ENCODE measurements at regions not wholly inside any gene's neighbourhood (a gene's known extent, or its start where the extent isn't known, plus 50 kb on each side); places are given as distances from the start of the nearest gene placed in this dataset.

GRCh38 chr5:74173241-74173640 is 467.3 kb downstream of the ENC1 start:
- no peaks in the 10 kb centered on the region for H3K4me1 ChIP-seq
- H3K36me3 ChIP-seq = no peaks in the 10 kb centered on the region
- no peak for DNase-seq
- no peaks in the 10 kb centered on the region for H3K27me3 ChIP-seq
- intact Hi-C loops (cut with DNase I) = no loop called here
- H3K9me3 ChIP-seq = no peaks in the 10 kb centered on the region
- no peak overlapping the region for H3K9ac ChIP-seq (ENCODE audit: low read depth in 2 of 2, low read length in 2 of 2)
- no peak overlapping the region for H3K27ac ChIP-seq
- H3K4me3 ChIP-seq = no peak overlapping the region
- no peak for TF ChIP-seq CTCF (IDR thresholded peaks at IDR 0.05)

- H3K4me1 ChIP-seq = no peaks in the 10 kb centered on the region
- no peaks in the 10 kb centered on the region for H3K9me3 ChIP-seq
- H3K27me3 ChIP-seq = no peaks in the 10 kb centered on the region
- intact Hi-C loops (cut with DNase I) = loop anchor here (5.0 kb wide), 1 partner anchor 83 kb away; no protein-coding TSS in a partner anchor
- TF ChIP-seq CTCF (IDR thresholded peaks at IDR 0.05) = no peak
- H3K9ac ChIP-seq (ENCODE audit: low read depth in 2 of 2, low read length in 2 of 2) = no peak overlapping the region
- no peaks in the 10 kb centered on the region for H3K36me3 ChIP-seq
- DNase-seq = no peak
- H3K27ac ChIP-seq = no peak overlapping the region
- H3K4me3 ChIP-seq = no peak overlapping the region
Observed at GRCh38 chr5:74169701-74170100, 470.8 kb downstream of the ENC1 start.

GRCh38 chr5:74167930-74168315 is 472.6 kb downstream of the ENC1 start:
- H3K9ac ChIP-seq (ENCODE audit: low read depth in 2 of 2, low read length in 2 of 2) = no peak overlapping the region
- intact Hi-C loops (cut with DNase I) = loop anchor here (5.0 kb wide), 1 partner anchor 84 kb away; no protein-coding TSS in a partner anchor
- no peaks in the 10 kb centered on the region for H3K36me3 ChIP-seq
- no peak for DNase-seq
- H3K27me3 ChIP-seq = no peaks in the 10 kb centered on the region
- H3K9me3 ChIP-seq = no peaks in the 10 kb centered on the region
- H3K27ac ChIP-seq = no peak overlapping the region
- no peak overlapping the region for H3K4me3 ChIP-seq
- TF ChIP-seq CTCF (IDR thresholded peaks at IDR 0.05) = no peak
- H3K4me1 ChIP-seq = no peaks in the 10 kb centered on the region

GRCh38 chr5:74167206-74167929 is 473.2 kb downstream of the ENC1 start:
- Histone ChIP-seq H3K9ac (ENCODE audit: low read depth in 2 of 2, low read length in 2 of 2) (no peak overlapping the region), H3K36me3 (no peaks in the 10 kb centered on the region), H3K4me3 (no peak overlapping the region), H3K27me3 (no peaks in the 10 kb centered on the region), H3K27ac (no peak overlapping the region), H3K9me3 (no peaks in the 10 kb centered on the region), H3K4me1 (no peaks in the 10 kb centered on the region)
- intact Hi-C loops (cut with DNase I) = loop anchor here (5.0 kb wide), 1 partner anchor 85 kb away; no protein-coding TSS in a partner anchor
- no peak for DNase-seq
- no peak for TF ChIP-seq CTCF (IDR thresholded peaks at IDR 0.05)

- H3K27ac ChIP-seq = no peak overlapping the region
Observed at GRCh38 chr5:74166064-74166463, 474.5 kb downstream of the ENC1 start.

More at GRCh38 chr5:74166064-74166463, 474.5 kb downstream of the ENC1 start:
- intact Hi-C loops (cut with DNase I) = loop anchor here (5.0 kb wide), 1 partner anchor 86 kb away; no protein-coding TSS in a partner anchor
- no peaks in the 10 kb centered on the region for H3K36me3 ChIP-seq
- no peaks in the 10 kb centered on the region for H3K27me3 ChIP-seq
- no peaks in the 10 kb centered on the region for H3K4me1 ChIP-seq
- no peak overlapping the region for H3K4me3 ChIP-seq
- DNase-seq = no peak
- no peak for TF ChIP-seq CTCF (IDR thresholded peaks at IDR 0.05)
- no peak overlapping the region for H3K9ac ChIP-seq (ENCODE audit: low read depth in 2 of 2, low read length in 2 of 2)
- no peaks in the 10 kb centered on the region for H3K9me3 ChIP-seq

Data from colonic mucosa (tissue), 4 donors.